ENCODE measurements at regions not wholly inside any gene's neighbourhood (a gene's known extent, or its start where the extent isn't known, plus 50 kb on each side); places are given as distances from the start of the nearest gene placed in this dataset.

DNA sequence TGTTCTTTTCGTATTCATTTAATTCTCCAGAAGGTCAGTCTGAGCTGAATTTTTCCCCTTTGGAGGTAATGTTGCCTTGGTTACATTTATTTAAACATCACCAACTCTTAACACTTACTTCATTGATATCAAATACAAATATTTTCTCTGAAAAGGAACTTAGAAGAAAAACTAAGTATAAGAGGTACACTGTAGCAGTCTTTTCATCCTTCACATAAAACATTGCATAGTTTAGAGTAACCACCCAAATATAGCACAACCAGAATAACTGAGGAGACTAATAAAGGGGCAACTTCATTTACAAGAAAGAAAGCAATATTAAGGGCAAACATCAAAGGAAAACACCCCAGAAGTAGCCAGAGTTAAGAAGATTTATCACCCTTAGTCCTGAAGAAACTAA lies 1115.0 kb upstream of the POT1 start:
- Histone ChIP-seq H3K27ac (ENCODE audit: control insufficient read depth, insufficient read depth, low read length) (no peak overlapping the region), H3K36me3 (ENCODE audit: control insufficient read depth in 2 of 2, extremely low read depth in 1 of 2, insufficient read depth in 2 of 2, low read length in 2 of 2) (no peaks in the 10 kb centered on the region), H3K9me1 (ENCODE audit: control insufficient read depth, extremely low read depth, insufficient read depth, low read length) (no peaks in the 10 kb centered on the region), H4K20me1 (ENCODE audit: control insufficient read depth, extremely low read depth, insufficient read depth, low read length) (no peaks in the 10 kb centered on the region), H3K9me3 (ENCODE audit: control insufficient read depth, low read depth, low read length) (peaks cover 2% of the 10 kb centered on the region), H3K4me2 (ENCODE audit: control insufficient read depth, extremely low read depth, insufficient read depth, low read depth, low read length) (no peak overlapping the region), H3K79me2 (ENCODE audit: control insufficient read depth, insufficient read depth, low read length) (no peaks in the 10 kb centered on the region), H3K4me1 (ENCODE audit: control insufficient read depth, extremely low read depth, insufficient read depth, low read length) (no peaks in the 10 kb centered on the region), H3K4me3 (ENCODE audit: control insufficient read depth in 2 of 3, extremely low read depth in 1 of 3, insufficient read depth in 2 of 3, low read depth in 1 of 3, low read length in 3 of 3) (no peak overlapping the region), H3K9ac (ENCODE audit: control insufficient read depth, extremely low read depth, insufficient read depth, low read length) (no peak overlapping the region), H2AFZ (ENCODE audit: control insufficient read depth, low read length) (no peak overlapping the region), H3K27me3 (ENCODE audit: control insufficient read depth, extremely low read depth, insufficient read depth, low read length) (no peaks in the 10 kb centered on the region)
- TF ChIP-seq, protein P1, sequence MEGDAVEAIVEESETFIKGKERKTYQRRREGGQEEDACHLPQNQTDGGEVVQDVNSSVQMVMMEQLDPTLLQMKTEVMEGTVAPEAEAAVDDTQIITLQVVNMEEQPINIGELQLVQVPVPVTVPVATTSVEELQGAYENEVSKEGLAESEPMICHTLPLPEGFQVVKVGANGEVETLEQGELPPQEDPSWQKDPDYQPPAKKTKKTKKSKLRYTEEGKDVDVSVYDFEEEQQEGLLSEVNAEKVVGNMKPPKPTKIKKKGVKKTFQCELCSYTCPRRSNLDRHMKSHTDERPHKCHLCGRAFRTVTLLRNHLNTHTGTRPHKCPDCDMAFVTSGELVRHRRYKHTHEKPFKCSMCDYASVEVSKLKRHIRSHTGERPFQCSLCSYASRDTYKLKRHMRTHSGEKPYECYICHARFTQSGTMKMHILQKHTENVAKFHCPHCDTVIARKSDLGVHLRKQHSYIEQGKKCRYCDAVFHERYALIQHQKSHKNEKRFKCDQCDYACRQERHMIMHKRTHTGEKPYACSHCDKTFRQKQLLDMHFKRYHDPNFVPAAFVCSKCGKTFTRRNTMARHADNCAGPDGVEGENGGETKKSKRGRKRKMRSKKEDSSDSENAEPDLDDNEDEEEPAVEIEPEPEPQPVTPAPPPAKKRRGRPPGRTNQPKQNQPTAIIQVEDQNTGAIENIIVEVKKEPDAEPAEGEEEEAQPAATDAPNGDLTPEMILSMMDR (optimal IDR thresholded peaks at IDR 0.05 in 1 of 3, IDR thresholded peaks at IDR 0.05 in 1 of 3, conservative IDR thresholded peaks at IDR 0.05 in 1 of 3; ENCODE audit: extremely low read depth in 1 of 3, insufficient read depth in 2 of 3, low read length in 3 of 3), result no peak
- no peak for TF ChIP-seq EZH2 (IDR thresholded peaks at IDR 0.05; ENCODE audit: low read length)
- dilution Hi-C loops (cut with MboI; ENCODE audit: extremely low pct_ligation_motif_present, low sequenced_read_pairs), result no loop called here
- DNase-seq (ENCODE audit: low read depth, low spot score), result no peak
- FAIRE-seq, result no peak

DNA sequence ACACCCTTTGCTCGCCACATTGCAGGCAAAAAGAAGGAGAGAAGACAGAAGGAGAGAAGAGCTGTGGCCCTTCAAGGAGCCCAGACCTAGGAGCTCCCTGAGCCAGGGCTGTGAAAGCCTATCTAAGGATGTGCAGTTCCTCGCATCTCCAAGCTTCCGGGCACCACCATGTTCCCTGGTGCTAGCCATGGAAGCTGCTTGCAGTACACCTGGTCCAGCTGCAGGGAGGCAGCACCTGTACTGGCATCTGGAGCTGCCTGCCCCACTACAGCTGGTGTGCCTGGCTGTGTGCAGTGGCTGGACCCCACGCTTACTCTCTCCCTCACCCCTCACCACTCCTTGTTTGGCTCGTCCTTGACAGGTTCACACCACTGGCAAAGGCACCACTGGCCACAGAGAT lies 1111.8 kb upstream of the POT1 start:
- no peaks in the 10 kb centered on the region for H3K79me2 ChIP-seq (ENCODE audit: control insufficient read depth, insufficient read depth, low read length)
- no peaks in the 10 kb centered on the region for H3K36me3 ChIP-seq (ENCODE audit: control insufficient read depth in 2 of 2, extremely low read depth in 1 of 2, insufficient read depth in 2 of 2, low read length in 2 of 2)
- no peak overlapping the region for H3K4me2 ChIP-seq (ENCODE audit: control insufficient read depth, extremely low read depth, insufficient read depth, low read depth, low read length)
- no peaks in the 10 kb centered on the region for H3K9me1 ChIP-seq (ENCODE audit: control insufficient read depth, extremely low read depth, insufficient read depth, low read length)
- no peaks in the 10 kb centered on the region for H3K4me1 ChIP-seq (ENCODE audit: control insufficient read depth, extremely low read depth, insufficient read depth, low read length)
- DNase-seq (ENCODE audit: low read depth, low spot score) (no peak), FAIRE-seq (no peak)
- no peak overlapping the region for H3K4me3 ChIP-seq (ENCODE audit: control insufficient read depth in 2 of 3, extremely low read depth in 1 of 3, insufficient read depth in 2 of 3, low read depth in 1 of 3, low read length in 3 of 3)
- H3K9ac ChIP-seq (ENCODE audit: control insufficient read depth, extremely low read depth, insufficient read depth, low read length), result no peak overlapping the region
- dilution Hi-C loops (cut with MboI; ENCODE audit: extremely low pct_ligation_motif_present, low sequenced_read_pairs), result no loop called here
- no peaks in the 10 kb centered on the region for H3K27me3 ChIP-seq (ENCODE audit: control insufficient read depth, extremely low read depth, insufficient read depth, low read length)
- H3K27ac ChIP-seq (ENCODE audit: control insufficient read depth, insufficient read depth, low read length), result no peak overlapping the region
- peaks cover 2% of the 10 kb centered on the region for H3K9me3 ChIP-seq (ENCODE audit: control insufficient read depth, low read depth, low read length)
- H2AFZ ChIP-seq (ENCODE audit: control insufficient read depth, low read length), result no peak overlapping the region
- no peaks in the 10 kb centered on the region for H4K20me1 ChIP-seq (ENCODE audit: control insufficient read depth, extremely low read depth, insufficient read depth, low read length)
- TF ChIP-seq EZH2 (IDR thresholded peaks at IDR 0.05; ENCODE audit: low read length), result no peak
- TF ChIP-seq, protein P1 (optimal IDR thresholded peaks at IDR 0.05 in 1 of 3, IDR thresholded peaks at IDR 0.05 in 1 of 3, conservative IDR thresholded peaks at IDR 0.05 in 1 of 3; ENCODE audit: extremely low read depth in 1 of 3, insufficient read depth in 2 of 3, low read length in 3 of 3), result no peak

All from keratinocyte (primary cell).